Stimulated activated CD4-positive, alpha-beta T cell treated with anti-CD3 and anti-CD28 coated beads, TNF-alpha, amount 100 ng/mL, for 24 hours (primary cell): ENCODE measurements at regions not wholly inside any gene's neighbourhood (a gene's known extent, or its start where the extent isn't known, plus 50 kb on each side); places are given as distances from the start of the nearest gene placed in this dataset.

Experiments used
- DNase-seq, 3 experiments: peaks; one replicate each; pipeline ENCODE4 v3.0.0-alpha.2; 2020; ENCODE audit warnings: low read depth in 3 of 3

- no peak for DNase-seq
Measured at GRCh38 chr4:100130964-100131363, 59.3 kb downstream of the DDIT4L start.

- DNase-seq = no peak
Measured at GRCh38 chr4:100130491-100130890, 59.8 kb downstream of the DDIT4L start.

GRCh38 chr4:100129774-100130173, 60.5 kb downstream of the DDIT4L start:
- DNase-seq = no peak

GRCh38 chr4:100128338-100128737, 61.9 kb downstream of the DDIT4L start:
- DNase-seq = no peak

GRCh38 chr4:100124715-100125114, 65.6 kb downstream of the DDIT4L start:
- no peak for DNase-seq

GRCh38 chr4:100118181-100118580, 72.1 kb downstream of the DDIT4L start:
- DNase-seq = no peak

GRCh38 chr4:100117750-100118149, 72.5 kb downstream of the DDIT4L start:
- DNase-seq = no peak

GRCh38 chr4:100114909-100115308, 75.4 kb downstream of the DDIT4L start:
- DNase-seq = no peak

GRCh38 chr4:100113732-100114131, 76.5 kb downstream of the DDIT4L start:
- DNase-seq = no peak

GRCh38 chr4:100113096-100113495, 77.2 kb downstream of the DDIT4L start:
- no peak for DNase-seq

- DNase-seq = no peak
Measured at GRCh38 chr4:100109921-100110320, 80.3 kb downstream of the DDIT4L start.

- DNase-seq = no peak
Measured at GRCh38 chr4:100108869-100109268, 81.4 kb downstream of the DDIT4L start.

- no peak for DNase-seq
Measured at GRCh38 chr4:100106982-100107381, 83.3 kb downstream of the DDIT4L start.

- no peak for DNase-seq
Measured at GRCh38 chr4:100103671-100104070, 86.6 kb downstream of the DDIT4L start.

GRCh38 chr4:100100985-100101384, 89.3 kb downstream of the DDIT4L start:
- DNase-seq = no peak

GRCh38 chr4:100099746-100100145, 90.5 kb downstream of the DDIT4L start:
- no peak for DNase-seq

- DNase-seq = no peak
Measured at GRCh38 chr4:100098681-100099080, 91.6 kb downstream of the DDIT4L start.

GRCh38 chr4:100098011-100098545, 92.2 kb downstream of the DDIT4L start:
- no peak for DNase-seq

- DNase-seq = peak; percentile 26 to 70 (median 27)
Measured at GRCh38 chr4:100095729-100096595, 94.3 kb downstream of the DDIT4L start.

GRCh38 chr4:100093091-100093866, 97.0 kb downstream of the DDIT4L start:
- DNase-seq = peak; percentile 62 to 78 (median 70)

- DNase-seq = no peak
Measured at GRCh38 chr4:100087743-100088142, 102.5 kb downstream of the DDIT4L start.

GRCh38 chr4:100086766-100087431, 103.4 kb downstream of the DDIT4L start:
- no peak for DNase-seq
